Omental fat pad (tissue), 3 donors: ENCODE measurements at regions not wholly inside any gene's neighbourhood (a gene's known extent, or its start where the extent isn't known, plus 50 kb on each side); places are given as distances from the start of the nearest gene placed in this dataset.
"Not testable (repeated sequence)": the region's sequence is repeated elsewhere in the genome, so short reads cannot be mapped to it uniquely, and the experiment has no call there.

Source experiments
- ATAC-seq: fragments of 150-250 bp; one replicate; pipeline ENCODE4 v1.9.1; 2016; ENCODE audit warnings: mild to moderate bottlenecking, moderate library complexity; ENCODE audit not compliant: low FRiP score
- DNase-seq: peaks from one replicate; pipeline ENCODE4 v3.0.0-alpha.2; 2019; ENCODE audit warnings: low spot score
- TF ChIP-seq, protein P1 (sequence below), 3 donors: fragments of 450-650 bp; IDR thresholded peaks; one replicate each; pipeline ENCODE4 v1.5.1; 2016 to 2017; ENCODE audit warnings: antibody characterized with exemption in 3 of 3, mild to moderate bottlenecking in 3 of 3, moderate library complexity in 2 of 3

DNA sequence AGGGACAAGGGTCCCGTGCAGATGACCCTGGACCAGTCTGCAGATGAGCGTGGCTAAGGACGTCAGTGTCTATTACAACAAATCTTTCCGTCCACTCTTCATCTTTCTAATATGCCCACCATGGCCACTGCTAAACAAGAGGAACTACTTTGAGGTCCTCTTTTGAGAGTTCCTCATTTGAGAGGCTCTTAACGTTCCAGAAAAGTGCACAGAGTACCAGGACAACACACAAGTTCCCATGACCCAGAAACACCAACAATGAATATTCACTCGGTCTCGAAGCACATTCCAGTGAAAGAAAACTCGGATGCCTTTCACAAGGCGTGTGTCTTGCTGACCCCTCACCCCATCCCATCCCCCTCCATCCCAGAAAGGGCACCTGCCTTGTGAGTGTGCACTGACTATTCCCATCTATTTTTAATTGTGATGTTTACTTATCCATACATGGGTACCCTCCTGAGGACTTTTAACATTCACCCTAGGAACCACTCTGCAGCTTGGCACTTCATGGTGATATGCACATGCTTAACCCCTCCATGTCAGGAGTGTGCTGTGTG is 157.0 kb downstream of the SHANK2 start:
- no peak for ATAC-seq
- DNase-seq: no peak
- TF ChIP-seq, protein P1, sequence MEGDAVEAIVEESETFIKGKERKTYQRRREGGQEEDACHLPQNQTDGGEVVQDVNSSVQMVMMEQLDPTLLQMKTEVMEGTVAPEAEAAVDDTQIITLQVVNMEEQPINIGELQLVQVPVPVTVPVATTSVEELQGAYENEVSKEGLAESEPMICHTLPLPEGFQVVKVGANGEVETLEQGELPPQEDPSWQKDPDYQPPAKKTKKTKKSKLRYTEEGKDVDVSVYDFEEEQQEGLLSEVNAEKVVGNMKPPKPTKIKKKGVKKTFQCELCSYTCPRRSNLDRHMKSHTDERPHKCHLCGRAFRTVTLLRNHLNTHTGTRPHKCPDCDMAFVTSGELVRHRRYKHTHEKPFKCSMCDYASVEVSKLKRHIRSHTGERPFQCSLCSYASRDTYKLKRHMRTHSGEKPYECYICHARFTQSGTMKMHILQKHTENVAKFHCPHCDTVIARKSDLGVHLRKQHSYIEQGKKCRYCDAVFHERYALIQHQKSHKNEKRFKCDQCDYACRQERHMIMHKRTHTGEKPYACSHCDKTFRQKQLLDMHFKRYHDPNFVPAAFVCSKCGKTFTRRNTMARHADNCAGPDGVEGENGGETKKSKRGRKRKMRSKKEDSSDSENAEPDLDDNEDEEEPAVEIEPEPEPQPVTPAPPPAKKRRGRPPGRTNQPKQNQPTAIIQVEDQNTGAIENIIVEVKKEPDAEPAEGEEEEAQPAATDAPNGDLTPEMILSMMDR (IDR thresholded peaks at IDR 0.05): no peak

DNA sequence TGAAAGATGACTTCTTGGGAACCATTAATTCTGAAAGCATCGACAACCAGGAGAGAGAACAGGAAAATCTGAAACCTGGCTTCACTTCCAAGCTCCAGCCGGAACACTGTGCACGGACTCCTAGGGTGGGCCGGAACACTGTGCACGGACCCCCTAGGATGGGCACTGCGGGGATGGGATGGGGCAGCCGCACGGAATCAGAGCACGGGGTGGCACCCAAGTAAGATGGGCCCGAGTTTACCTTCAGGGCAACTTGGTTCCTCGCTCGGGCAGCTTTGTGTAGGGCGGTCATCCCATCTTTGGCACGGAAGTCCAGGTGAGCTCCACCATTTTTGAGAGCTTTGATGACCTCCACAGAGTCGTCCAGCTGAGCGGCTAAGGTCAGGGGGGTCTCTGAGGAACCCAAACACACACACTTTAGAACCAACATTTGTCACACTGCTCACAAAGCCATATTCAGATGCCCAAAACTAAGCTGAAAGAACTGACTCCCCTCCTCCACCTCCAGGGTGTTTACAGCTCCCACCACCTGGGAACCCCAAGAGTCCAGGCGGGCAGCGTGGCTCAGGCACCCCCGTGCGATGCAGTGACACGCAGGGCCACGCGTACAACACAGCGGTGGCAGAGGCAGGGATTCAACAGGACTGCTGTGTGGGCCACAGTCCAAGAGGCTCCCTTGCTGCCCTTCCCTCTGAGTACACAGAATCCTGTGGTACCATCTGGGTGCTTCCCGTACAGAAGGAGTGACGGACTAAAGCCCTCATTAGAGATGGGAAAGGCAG is 157.9 kb downstream of the SHANK2 start:
- no peak for ATAC-seq
- no peak for DNase-seq
- TF ChIP-seq, protein P1 (IDR thresholded peaks at IDR 0.05): no peak

DNA sequence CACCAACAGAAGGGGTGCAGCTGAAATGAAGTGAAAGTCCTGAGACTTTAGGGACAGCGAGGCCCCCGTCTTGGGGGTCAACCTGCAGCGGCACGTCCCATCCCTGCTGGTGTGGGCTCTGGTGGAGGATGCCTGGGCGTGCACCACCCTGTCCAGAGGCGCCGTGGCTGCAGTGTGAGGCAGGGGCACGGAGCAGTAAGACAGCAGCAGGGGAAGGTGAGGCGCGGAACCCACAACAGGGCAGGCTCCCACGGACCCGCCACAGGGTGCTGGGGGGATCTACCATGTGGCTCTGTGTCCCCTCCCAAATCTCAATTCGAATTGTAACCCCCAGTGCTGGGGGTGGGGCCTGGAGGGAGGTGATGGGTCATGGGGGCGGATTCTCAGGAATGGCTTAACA is 158.6 kb downstream of the SHANK2 start:
- TF ChIP-seq, protein P1 (IDR thresholded peaks at IDR 0.05): no peak
- DNase-seq: no peak
- ATAC-seq: no peak

DNA sequence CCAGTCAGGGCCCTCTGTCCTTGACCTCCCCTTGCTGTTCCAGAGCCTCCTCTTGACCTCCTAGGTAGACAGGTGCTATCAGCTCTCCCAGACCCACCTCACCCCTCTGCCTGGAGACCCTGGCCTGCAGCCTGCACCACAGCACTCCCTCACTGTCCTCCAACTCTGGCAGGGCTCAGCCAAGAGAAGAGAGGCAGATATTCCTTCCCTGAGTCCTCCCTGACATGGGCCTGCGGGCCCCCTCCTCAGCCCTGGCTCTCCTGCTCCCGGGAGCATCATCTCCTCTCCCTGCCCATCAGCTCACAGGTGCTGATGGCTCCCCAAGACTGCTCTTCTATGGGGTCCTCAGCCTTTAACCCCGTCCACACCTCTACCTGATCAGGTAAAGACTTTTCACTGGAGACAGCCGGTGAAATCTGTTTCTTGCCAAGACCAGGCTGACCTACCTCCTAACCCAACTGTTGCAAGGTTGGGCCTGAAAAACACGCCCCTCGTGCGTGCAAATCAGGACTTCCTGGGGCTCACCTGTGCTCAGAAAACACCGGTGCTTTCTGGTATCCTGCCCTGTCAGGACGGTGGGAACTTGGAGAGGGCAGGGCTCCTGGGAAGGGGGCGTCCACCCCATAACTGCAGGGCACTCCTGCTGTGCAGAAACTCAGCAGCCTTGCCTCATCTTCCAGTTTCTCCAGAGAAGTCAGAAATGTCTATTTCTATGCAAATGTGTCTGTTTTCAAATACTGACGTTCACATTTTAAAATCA is 160.7 kb downstream of the SHANK2 start:
- DNase-seq: no peak
- ATAC-seq: no peak
- TF ChIP-seq, protein P1 (IDR thresholded peaks at IDR 0.05): no peak

- TF ChIP-seq, protein P1 (IDR thresholded peaks at IDR 0.05): no peak
- ATAC-seq: no peak
- DNase-seq: no peak
These were observed 162.8 kb downstream of the SHANK2 start for GRCh38 chr11:71089571-71089970.

DNA sequence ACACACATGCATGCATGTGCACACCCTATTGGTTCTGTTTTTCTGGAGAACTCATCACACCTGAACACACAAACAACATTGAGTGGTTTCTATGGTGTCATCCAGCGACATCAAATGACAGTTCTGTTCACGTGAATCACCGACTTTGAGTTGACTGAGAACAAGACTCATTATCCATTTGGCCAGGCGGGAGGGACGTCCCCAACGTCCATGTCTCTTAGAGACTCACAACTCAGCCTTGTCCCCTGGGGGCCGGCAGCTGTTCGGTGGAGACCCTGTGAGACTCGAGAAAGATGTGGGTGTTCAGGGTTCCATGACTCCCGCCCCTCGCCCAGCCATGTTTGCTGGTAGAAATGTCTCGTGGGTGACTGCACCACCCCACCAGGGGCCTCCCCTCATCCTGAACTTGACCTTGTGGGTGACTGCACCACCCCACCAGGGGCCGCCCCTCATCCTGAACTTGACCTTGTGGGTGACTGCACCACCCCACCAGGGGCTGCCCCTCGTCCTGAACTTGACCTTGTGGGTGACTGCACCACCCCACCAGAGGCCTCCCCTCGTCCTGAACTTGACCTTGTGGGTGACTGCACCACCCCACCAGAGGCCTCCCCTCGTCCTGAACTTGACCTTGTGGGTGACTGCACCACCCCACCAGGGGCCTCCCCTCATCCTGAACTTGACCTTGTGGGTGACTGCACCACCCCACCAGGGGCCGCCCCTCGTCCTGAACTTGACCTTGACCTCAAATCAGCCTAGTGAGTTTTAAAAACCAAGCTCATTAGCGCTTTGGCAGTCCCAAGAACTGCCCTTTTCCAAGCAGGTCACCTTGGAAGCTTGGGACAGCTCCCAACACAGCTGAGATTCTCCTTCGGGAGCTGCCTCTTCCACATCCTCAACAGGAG is 163.8 kb downstream of the SHANK2 start:
- DNase-seq, ATAC-seq: not testable (repeated sequence)
